Stimulated activated CD4-positive, alpha-beta T cell treated with anti-CD3 and anti-CD28 coated beads, TNF-alpha, amount 100 ng/mL, for 4 hours (primary cell): ENCODE measurements at regions not wholly inside any gene's neighbourhood (a gene's known extent, or its start where the extent isn't known, plus 50 kb on each side); places are given as distances from the start of the nearest gene placed in this dataset.

ENCODE experiments used
- DNase-seq, 3 experiments: peaks; one replicate each; pipeline ENCODE4 v3.0.0-alpha.2; 2020; ENCODE audit warnings: low read depth in 3 of 3

- DNase-seq, result no peak
These were observed 451.7 kb upstream of the MARCKS start for GRCh38 chr6:113405326-113406047.

GRCh38 chr6:113406048-113406695 lies 451.0 kb upstream of the MARCKS start:
- no peak for DNase-seq

DNA sequence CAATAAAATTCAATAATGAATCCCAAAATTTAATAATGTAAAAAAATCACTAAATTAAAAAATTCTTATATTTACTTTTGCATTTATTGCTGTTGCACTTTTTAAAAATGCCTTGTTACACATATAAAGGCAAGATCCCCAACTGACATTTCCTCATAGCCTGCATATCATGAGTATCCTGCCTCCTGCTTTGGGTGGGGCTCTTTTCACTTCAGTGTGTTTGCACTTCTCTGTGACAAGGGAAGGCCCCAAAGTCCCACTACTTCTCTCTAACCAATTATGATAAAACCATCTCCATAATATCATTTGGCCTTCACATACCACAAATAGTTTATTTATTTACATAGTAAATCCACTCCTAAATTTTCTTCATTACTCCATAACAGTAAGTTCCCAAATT lies 446.1 kb upstream of the MARCKS start:
- DNase-seq, result no peak

DNA sequence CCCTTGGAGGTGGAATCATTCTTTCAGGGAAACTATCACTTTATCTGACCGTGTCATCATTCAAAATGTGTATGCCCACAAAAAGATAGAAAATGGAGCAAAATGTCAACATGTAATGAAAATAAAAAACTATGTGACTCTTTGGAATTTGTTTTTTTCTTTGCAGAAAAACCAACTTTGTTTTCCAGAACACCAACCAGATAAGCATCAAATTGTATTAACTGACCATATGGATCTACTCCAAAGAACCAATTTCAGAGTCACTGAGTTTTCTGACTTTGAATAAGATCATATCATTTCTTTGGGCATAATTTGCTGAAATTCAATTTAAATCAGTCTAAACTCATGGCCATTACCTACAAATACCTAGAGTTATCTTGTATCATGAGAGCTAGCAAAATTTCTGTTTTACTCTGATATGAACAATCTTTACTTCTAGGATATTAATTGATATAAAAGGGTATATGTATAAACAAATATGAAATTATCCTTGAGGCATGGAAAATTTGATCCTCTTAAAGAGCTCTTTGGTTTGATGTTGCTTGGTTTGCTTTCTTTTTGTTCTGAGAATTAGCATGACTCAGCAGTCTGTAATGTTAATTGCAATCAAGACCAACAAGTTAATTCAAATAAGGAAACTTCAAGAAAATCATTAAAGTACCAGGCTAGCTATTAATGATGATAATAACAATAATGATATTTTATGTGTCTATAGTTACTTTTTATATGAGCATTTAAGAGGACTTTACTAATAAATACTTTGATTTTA lies 444.4 kb upstream of the MARCKS start:
- no peak for DNase-seq

DNA sequence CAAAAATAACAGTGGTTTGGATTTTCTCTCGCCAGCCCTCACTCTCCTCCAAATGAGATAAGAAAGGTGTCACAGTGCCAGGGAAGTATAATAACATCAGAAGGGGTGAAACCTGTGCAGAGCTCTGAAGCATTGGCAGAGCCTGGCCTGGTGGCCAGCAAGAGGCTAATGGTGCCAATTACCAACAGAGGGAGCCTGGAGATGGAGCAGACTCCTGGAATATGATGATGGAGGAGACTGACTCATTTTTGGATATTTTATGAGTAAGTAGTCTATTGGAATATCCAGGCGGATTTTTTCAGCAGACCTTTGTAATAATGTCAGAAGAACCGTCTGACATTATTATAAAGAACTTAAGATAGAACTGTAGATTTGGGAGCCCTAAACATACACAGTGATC lies 442.6 kb upstream of the MARCKS start:
- no peak for DNase-seq

DNA sequence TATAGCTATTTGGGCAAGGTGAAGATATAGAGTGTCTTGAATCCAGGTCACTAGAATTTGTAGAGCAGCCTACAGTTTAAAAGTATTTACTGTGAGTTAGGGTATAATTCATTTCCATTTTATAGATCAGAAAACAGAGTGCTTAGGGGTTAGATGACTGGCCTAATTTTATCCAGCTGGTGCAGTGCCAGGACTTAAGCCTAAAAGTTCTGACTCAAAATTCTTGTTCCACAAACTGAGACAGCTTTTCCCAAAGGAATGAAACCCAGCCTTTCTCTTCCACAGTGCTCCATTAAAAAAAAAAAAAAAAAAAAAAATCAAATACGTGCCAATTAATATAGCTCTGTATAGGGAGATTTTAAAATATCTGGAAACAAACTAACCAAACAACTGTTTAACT lies 441.0 kb upstream of the MARCKS start:
- DNase-seq, result no peak

DNA sequence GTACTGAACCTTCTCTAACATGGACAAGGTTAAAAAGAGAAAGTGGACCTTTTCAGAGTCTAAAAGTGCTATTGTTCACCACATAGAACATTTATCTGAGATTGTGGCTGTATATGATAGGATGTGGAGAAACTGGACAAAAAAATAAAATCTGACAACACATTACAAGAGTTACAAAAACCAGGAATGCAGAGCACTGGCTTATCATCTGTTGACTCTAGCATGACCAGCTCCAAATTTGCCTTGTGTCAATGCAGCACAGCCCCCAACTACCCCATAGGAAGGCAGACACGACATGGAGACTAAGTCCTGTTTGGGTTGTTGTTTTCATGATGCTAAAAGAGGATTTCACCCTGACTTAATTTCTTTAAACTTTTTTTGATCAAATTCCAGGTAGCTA lies 436.9 kb upstream of the MARCKS start:
- DNase-seq, result no peak

- no peak for DNase-seq
These were observed 435.1 kb upstream of the MARCKS start for GRCh38 chr6:113421997-113422396.

DNA sequence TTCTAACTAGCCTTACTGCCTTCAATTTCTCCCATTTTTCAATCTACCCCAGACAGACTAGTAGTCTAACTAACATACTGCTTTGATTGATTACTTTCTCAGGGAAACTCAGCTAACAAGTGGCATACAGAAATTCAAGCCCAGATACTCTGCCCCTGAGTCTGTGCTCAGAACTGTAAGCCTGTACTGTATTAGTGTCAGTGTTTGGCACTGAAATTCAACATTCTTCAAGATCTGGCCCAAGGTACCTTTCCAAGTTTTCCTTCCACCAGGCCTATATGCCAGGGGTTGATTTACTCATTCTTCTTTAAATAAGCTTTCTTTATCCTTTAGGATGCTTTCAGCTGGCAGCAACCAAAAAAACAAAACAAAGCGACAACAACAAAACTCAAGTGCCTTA lies 433.2 kb upstream of the MARCKS start:
- no peak for DNase-seq

GRCh38 chr6:113425977-113426660 lies 431.0 kb upstream of the MARCKS start:
- DNase-seq, result no peak

- no peak for DNase-seq
These were observed 429.5 kb upstream of the MARCKS start for GRCh38 chr6:113427617-113428016.

DNA sequence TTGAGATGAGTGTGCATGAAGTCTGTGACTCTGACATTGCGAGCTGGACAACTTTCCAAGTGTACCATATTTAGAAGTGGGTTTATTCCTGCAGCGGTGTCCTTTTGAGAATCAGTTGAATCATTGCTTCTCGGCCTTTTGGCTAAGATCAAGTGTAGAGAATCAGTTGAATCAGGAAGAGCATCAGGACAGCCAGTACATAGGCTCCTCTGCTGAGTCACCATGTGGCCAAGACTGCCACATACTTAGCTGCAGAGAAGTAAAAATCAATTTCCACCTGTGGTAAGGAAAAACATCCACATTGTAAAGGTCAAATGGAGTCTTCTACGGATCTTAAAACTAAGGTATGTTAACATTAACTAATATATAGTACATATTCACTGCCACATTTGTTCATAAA lies 428.4 kb upstream of the MARCKS start:
- DNase-seq, result no peak

GRCh38 chr6:113432521-113433334 lies 424.4 kb upstream of the MARCKS start:
- DNase-seq, result no peak

DNA sequence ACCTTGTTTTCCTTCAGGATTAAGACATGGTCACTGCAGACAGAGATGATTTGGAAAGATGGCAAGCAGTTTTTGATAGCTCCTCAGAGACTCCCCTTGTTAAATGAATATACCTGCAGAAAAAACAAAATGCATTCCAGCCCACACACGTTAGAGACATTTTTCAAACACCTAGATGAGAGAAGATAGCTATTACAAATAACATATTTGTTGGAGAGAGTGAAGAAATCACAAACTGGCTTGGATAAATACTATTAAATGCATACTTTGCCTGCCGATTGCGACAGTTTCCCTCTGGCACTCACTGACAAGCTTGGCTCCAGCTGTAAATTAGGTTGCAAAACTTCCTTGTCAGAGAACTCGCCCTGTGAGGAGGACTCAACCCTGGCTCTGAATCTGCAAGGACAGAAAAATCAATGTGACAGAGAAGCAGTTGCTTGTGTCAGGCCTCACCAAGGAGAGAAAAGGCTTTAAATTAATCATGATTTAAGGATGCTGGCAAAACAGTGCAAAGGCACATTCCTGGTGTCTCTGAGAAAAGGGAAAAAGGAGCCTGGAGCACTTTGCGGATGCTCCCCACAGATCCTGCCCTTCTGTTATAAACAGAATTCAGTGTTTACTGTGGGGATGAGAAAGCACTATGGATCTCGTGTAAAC lies 423.7 kb upstream of the MARCKS start:
- DNase-seq, result no peak

GRCh38 chr6:113434641-113435040 lies 422.5 kb upstream of the MARCKS start:
- DNase-seq, result no peak

DNA sequence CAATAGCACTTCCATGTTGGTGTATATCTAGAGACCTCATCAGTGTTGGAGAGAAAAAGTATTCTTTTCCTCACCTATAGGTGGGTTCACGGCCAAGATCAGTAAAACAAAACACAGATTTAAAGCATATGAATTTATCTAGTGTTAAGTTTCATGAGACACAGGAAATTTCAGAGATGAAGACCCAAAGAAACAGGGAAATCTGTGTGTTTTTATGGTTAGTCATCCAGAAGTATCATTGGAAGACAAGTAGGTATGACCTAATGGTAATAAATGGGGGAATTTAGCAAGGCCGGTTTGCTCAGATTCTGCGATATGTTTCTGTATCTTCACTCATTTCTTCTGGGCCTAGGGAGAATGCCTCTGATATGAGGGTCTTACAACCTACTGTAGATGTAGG lies 419.6 kb upstream of the MARCKS start:
- no peak for DNase-seq

- DNase-seq, result no peak
These were observed 417.3 kb upstream of the MARCKS start for GRCh38 chr6:113439866-113440265.

DNA sequence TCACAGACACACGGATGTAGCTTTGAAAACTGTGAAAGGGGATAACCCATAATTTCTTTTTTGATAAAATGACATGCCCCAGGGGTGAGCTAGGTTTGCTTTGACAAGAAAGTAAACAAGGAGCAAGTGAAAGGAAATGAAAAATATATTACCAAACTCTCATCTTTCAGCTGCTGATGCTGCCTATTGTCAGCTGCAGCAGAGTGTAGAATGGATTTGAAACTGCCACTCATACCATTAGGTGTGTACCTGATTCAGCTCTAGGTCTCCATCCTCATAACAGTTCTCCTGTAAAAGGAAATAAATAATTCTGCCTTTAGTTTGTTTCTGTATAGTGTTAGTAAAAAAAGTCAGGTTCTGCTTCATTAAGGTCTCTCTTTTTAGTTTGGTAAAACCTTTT lies 415.1 kb upstream of the MARCKS start:
- DNase-seq, result no peak

DNA sequence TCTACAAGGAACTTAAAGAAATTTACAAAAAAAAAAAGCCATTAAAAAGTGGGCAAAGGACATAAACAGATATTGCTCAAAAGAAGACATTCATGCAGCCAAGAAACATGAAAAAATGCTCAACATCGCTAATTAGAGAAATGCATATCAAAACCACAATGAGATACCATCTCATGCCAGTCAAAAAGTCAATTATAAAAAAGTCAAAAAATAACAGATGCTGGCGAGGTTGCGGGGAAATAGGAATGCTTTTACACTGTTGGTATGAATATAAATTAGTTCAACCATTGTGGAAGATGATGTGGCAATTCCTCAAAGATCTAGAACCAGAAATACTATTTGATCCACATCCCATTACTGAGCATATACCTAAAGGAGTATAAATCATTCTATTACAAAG lies 411.9 kb upstream of the MARCKS start:
- DNase-seq, result no peak

DNA sequence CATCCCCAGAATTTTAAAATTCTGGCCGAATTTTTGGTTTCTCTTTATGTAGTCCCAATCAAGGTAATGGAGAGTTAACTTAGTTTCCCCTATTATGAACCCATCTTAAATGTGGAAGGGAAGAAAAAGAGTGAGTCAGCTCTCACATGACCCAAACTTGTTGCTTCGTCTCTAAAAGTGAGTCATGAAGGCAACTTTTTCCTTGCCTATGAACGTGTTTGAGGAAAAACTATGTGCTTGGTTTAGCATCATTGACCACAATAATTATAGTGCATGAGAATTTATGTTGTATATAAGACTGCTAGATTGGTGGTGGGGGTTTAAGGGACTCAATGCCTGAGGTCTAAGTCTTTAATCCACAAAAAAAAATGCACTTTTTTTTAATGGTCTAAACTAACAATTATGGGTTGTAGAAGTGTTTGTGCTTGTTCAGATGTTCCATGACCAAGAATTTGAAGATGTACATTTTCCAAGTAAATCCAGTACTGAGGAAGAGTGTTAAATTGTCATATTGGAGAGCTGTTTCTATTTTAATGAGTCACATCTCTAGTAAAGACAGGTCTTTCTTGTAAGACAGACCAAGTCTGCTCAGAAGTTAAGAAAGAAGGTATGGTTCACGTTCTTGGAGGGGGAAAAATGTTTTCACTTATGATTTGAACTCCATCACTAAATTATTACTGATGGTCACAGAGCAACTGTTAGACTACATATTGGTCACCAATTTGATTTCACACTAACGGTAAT lies 409.9 kb upstream of the MARCKS start:
- no peak for DNase-seq
